ENCODE measurements at regions not wholly inside any gene's neighbourhood (a gene's known extent, or its start where the extent isn't known, plus 50 kb on each side); places are given as distances from the start of the nearest gene placed in this dataset.

DNA sequence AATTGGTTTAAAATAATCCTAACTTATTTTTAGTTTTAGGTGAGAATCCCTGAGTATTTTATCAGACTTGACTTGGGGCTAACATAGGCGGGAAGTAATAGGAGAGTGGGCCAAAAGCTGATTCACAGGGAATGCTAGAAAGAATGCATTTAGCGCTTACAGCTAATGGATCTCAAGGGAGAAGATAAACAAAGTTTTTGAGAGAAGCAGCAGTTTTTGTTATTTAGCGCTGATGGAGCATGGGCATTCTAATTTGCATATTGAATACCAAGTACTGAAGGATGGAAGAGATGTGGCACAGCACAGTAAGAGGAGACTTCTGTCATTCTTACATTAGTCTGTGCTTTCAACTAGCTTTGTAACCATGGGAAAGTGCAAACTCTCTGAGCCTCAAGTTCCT lies 436.0 kb upstream of the FBXO33 start:
- TF ChIP-seq YY1 (IDR thresholded peaks at IDR 0.05; ENCODE audit: insufficient read depth, insufficient read length) (no peak), ZNF274 (IDR thresholded peaks at IDR 0.05; ENCODE audit: low read depth, low read length) (no peak), SUZ12 (IDR thresholded peaks at IDR 0.05; ENCODE audit: extremely low read depth, insufficient read depth, insufficient read length) (no peak)
